ENCODE measurements at regions not wholly inside any gene's neighbourhood (a gene's known extent, or its start where the extent isn't known, plus 50 kb on each side); places are given as distances from the start of the nearest gene placed in this dataset.
"Not testable (repeated sequence)": the region's sequence is repeated elsewhere in the genome, so short reads cannot be mapped to it uniquely, and the experiment has no call there.

DNA sequence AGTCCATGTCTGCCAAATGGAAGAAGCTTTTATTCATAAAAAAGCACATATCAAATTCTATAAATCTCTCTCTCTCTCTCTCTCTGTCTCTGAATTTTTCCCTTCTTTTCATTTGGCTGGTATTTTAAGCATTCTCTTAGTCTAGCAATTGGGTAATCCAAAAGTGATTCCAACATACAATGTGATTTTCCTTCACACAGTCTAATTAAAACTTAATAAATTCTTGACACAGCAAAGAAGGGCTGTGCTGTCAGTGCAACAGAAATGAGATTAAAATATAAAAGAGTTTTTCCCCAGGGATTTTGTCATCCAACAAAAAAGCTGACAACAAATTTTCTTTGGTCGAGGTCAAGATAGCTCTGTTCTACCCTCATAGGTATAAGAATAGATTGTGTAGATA is 216.9 kb downstream of the CENPC start:
- no peak for DNase-seq

DNA sequence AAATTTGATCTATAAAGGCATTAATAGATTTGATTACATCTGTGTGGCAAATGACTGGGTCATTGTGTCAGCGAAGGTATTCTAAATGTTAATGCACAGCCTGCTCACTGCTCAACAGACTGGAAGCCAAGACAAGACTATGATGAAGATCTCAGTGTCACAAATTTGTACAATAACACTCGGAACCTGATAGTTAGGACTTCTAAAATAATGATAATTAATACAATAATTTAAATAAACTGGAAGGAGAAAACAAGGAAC is 217.4 kb downstream of the CENPC start:
- DNase-seq, result no peak

DNA sequence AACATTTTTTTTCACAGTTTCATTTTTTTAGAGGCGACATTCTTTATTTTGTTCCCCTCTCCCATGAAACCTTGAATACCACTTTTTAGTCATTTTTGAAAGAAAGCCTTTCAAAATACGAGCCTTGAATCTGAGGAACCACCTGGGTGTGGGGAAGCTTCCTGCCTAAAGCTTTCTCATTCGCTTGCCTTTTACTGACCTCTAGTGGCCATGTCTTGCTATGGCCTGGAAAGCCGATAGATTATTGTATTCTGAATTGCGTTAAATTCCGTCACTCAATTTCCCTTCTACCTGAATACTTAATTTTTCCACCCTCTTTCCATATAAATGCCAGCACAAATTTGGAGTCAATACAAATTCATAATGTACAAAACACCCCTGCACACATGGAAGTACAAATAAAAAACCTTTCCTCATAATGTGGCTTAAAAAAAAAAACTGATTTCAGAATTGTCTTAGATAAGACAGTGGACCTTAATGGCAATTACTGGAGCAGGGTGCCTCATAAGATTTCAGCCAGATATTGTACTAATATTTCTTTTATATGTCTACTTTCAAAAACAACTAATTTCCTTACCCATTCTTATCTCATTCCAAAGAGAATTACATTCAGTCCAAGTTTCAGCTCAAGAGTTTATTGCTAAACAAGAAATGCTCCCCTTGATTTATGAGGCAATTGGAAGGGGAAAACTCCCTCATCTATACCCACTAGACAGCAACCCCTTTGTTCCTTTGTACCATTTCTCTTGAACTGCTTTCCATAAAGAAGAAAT is 217.9 kb downstream of the CENPC start:
- DNase-seq, result peak; percentile 74 to 84

- DNase-seq, result no peak
These were observed 219.5 kb downstream of the CENPC start for GRCh38 chr4:67325791-67326190.

DNA sequence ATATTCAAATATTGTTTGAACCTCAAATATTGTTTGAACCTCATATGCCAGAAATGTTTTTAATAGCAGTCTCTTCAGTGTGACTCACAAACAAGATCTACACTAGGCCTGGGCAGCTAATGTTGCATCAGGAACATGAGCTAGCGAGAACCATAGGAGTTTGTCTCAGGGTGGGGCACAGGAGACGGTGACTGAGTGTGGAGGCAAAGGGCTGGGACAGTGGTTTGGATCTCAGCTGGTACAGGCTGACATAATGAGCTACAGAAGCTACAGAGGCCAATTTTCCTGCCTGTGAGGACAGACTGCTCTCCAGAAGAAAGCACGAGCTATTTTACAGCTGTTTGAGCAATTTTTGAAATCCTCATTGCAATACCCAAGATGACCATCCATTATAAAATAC is 224.7 kb downstream of the CENPC start:
- no peak for DNase-seq

DNA sequence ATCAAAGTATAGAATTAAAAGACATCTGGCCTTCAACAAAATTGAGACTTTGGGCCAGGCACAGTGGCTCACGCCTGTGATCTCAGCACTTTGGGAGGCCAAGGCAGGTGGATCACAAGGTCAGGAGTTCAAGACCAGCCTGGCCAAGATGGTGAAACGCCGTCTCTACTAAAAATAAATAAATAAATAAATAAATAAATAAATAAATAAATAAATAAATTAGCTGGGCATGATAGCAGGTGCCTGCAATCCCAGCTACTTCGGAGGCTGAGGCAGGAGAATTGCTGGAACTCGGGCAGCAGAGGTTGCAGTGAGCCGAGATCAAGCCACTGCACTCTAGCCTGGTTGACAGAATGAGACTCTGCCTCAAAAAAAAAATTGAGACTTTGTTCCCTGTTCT is 225.7 kb downstream of the CENPC start:
- not testable (repeated sequence) for DNase-seq

DNA sequence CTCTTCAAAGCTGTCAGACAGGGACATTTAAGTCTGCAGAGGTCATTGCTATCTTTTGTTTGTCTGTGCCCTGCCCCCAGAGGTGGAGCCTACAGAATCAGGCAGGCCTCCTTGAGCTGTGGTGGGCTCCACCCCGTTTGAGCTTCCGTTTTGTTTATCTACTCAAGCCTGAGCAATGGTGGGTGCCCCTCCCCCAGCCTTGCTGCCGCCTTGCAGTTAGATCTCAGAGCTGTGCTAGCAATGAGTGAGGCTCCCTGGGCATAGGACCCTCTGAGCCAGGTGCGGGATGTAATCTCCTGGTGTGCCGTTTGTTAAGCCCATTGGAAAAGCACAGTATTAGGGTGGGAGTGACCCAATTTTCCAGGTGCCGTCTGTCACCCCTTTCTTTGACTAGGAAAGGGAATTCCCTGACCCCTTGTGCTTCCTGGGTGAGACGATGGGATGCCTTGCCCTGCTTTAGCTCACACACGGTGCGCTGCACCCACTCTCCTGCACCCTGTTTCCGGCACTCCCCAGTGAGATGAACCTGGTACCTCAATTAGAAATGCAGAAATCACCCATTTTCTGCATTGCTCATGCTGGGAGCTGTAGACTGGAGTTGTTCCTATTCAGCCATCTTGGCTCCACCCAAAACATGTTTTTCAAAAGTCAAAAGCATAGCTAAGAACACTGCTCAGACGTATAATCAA is 244.7 kb downstream of the CENPC start:
- DNase-seq, result not testable (repeated sequence)

DNA sequence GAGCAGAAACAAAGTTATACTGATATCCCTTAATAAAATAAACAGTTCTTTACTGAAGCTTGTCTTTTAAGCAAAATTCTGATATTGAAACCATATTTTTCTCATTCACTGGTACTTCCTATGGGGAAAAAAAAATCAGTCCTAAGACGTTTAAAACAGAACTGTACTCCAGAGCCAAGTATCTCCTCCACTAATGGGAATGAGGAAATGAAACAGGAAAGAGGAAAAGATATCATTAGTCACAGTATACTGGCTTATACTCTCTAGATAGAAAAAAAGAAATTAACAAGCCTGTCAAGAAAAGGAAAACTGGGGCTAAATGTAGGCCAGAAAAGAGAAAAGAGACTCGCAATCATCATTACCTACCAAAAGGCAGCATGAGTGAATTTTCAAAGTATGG is 252.7 kb downstream of the CENPC start:
- DNase-seq, result no peak

GRCh38 chr4:67292045-67292444 is 253.3 kb downstream of the CENPC start:
- no peak for DNase-seq

GRCh38 chr4:67291644-67292043 is 253.7 kb downstream of the CENPC start:
- no peak for DNase-seq

DNA sequence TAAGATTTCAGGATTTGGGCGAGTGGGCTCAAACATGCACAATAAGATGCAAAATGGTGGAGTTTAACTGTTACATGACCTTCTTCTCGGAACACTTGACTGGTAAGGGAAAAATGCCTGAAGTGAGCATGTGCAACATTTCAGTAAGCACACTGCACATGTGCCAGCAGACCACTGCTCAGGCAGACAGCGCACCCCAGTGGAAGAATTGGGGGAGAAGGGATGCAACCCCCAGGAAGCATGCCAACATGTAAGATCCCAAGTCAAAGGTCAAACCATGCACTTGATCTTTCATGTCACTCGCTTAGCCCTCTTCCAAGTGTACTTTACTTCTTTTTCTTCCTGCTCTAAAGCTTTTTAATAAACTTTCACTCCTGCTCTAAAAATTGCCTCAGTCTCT is 256.3 kb downstream of the CENPC start:
- DNase-seq, result peak in 1 of 2 experiments; percentile 48

GRCh38 chr4:67286724-67287123 is 258.6 kb downstream of the CENPC start:
- no peak for DNase-seq

DNA sequence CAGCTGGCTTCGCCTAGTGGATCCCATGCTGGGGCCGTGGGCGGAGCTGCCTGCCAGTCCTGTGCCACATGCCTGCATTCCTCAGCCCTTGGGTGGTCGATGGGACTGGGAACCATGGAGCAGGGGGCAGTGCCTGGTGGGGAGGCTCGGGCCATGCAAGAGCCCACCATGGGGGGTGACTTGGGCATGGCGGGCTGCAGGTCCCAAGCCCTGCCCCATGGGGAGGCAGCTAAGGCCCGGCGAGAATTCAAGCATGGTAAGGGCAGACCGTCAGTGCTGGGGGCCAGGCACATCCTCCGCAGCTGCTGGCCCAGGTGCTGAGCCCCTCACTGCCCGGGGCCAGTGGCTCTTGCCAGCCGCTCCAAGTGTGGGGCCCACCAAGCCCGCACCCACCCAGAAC is 262.6 kb downstream of the CENPC start:
- no peak for DNase-seq

- no peak for DNase-seq
These were observed 270.0 kb downstream of the CENPC start for GRCh38 chr4:67275179-67275750.

DNA sequence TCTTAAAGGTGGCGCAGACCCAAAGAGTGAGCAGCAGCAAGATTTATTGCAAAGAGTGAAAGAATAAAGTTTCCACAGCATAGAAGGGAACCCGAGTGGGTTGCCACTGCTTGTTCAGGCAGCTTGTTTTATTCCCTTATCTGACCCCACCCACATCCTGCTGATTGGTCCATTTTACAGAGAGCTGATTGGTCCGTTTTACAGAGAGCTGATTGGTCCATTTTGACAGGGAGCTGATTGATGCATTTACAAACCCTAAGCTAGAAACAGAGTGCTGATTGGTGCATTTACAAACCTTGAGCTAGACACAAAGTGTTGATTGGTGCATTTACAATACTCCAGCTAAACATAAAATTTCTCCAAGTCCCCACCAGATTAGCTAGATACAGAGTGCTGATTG is 270.6 kb downstream of the CENPC start:
- not testable (repeated sequence) for DNase-seq

GRCh38 chr4:67273666-67274065 is 271.6 kb downstream of the CENPC start:
- no peak for DNase-seq

DNA sequence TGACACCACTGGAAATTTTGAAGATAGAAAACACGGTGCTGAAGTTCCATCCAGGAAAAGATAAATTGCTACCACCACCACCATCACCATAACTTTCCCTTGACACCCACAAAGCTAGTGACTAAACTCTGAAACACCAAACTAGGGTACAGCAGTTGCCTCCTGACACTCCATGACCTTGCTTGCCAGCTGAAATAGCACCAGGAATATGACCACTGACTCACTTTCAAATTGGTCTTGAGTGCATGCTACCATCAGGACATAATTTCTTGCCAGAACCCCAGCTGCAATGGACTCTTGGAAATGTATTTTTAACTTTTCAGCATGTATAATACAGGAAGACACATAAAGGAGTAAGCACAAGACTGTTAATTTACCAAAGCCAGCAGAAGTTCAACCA is 283.3 kb downstream of the CENPC start:
- no peak for DNase-seq

DNA sequence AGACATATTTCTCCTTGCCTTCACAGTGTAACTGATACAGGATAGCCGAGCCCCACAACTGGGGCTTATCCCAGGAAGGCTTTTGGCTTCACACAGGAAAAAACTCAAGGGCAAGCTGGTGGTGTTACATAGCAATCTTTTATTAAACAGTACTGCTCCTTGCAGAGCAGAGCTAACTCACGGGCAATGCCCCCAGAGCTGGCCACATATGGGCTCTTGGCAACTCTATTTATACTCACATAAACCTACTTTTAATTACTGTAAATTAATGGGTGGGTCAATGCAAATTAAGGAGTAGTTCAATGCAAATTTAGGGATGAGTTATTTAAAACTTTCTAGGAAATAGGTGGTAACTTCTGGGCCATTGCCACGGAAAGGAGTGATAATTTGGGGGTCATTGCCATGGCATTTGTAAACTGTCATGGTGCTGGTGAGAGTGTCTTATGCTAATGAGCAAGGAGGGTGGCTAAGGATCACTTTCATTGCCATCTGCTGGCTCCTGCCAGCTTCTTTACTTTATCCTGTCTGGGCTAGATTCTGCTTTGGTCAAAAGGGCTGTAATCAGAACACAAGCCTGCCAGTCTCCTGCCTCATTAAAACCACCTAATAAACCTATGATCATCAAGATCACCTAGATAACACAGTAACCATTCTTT is 288.8 kb downstream of the CENPC start:
- no peak for DNase-seq

- DNase-seq, result no peak
These were observed 295.0 kb downstream of the CENPC start for GRCh38 chr4:67250131-67250896.

DNA sequence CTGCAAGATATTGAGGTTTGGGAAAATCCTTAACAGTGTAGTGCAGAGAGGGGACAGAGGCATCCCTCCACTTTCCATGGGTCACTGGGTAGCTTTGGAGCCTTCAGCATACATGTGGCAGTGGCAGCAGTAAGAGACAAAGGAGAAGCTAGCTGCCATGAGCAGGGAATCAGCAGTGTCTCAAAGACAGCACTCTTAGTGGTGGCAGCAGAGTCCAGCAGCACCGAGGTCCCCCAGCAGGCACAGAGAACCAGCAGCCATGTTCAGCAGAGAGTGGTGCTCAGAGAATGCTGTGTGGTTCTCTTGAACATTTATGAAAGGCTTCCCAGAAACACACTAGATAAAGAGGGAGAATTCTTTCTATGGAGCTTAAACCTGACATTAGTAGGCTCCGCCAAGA is 308.5 kb downstream of the CENPC start:
- DNase-seq, result no peak

- no peak for DNase-seq
These were observed 309.0 kb downstream of the CENPC start for GRCh38 chr4:67236318-67236717.

DNA sequence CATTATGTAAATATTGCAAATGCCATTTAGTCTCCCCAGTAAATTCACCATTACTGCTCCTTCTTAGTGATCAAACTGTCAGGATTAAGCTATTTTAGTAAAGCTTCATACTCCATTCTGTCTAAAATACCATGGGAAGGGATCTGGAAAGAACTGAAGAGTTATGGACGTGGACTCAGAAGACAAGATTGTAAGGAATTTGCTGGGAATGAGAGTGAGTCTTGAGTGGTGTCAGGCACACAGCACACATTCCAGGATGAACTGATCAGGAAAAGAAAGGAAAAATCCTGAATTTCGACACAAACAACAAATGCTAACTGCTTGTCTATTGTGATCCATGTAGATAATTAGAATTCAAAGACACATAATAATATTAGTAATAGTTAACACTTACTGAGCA is 311.0 kb downstream of the CENPC start:
- DNase-seq, result no peak

DNA sequence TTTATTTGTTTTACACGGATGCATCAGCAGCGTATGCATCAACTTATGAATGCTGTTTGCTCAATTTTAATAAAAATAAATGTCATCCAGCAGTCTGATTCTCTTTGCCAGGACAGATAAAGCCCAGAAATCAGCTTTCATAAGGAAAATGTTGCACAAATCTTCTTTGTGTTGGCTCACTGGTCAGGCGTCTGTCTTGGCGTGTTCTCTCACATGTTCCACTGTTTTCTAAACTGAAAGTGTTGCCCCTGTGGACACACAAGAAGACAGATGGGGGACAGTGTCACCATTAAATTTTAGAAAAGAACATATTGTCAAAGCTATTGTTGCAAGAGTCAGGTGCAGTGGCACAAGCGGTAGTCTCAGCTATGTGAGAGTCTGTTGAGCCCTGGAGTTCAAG is 316.2 kb downstream of the CENPC start:
- DNase-seq, result no peak
